Eye (tissue), 1 donor: ENCODE measurements at regions not wholly inside any gene's neighbourhood (a gene's known extent, or its start where the extent isn't known, plus 50 kb on each side); places are given as distances from the start of the nearest gene placed in this dataset.
"Not testable (repeated sequence)": the region's sequence is repeated elsewhere in the genome, so short reads cannot be mapped to it uniquely, and the experiment has no call there.

Source experiments
- DNase-seq: peaks from one replicate; pipeline ENCODE4 v3.0.0-alpha.2; 2015

DNA sequence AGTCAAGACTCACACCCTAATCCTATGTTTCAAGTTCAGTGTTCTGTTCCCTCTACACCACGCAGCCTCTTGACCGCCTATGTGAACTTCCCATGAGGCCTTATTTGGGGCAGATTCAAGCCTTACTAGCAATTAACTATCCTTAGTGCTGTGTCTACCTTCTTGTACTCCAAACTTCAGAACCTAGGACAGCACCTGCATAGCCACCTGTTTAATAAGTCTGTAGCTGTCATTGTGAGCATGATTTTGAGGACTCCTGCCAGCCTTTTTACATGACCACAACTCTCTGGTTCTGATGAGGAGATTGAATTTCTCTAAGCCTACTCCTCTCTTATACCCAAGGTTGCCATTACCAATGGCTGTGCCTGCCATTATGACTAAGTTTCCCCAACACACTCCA is 50.8 kb upstream of the PCSK1 start:
- DNase-seq = peak; percentile 61

DNA sequence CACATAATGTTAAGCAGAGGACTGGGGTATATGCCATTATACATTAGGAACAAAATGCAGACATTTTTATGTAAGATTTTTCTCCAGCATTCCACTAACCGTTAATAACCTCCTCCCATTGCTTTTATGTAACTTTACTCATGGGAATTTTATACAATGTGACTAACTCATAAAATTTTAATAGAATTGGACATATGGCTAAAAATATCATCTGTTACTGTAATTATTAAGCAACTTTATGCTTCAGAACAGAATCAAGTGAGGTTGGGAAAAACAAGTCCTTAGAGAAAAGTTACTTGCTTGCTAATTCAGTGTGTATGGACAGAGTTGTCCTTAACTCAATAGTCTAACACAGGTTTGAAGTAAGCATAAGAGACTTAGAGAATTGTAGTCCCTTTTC is 54.8 kb upstream of the PCSK1 start:
- peak; percentile 13 for DNase-seq

DNA sequence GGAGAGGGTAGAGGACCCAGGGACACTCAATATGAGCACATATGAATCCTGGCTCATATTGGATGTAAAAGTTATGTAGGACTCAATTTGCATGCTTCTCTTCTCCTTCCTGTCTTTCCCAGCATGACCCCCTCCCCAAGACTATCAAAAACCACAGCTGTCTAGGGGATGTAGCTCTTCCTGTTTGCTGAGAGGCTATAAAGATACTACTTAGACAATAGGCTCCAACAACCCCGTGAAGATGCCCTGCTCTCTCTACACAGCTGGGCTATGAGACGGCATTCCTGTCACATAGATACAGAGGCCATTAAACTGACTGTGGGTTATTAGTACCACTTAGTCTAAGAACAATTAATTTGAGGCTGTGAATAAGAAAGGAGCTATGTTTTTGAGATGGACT is 56.5 kb upstream of the PCSK1 start:
- DNase-seq = no peak

DNA sequence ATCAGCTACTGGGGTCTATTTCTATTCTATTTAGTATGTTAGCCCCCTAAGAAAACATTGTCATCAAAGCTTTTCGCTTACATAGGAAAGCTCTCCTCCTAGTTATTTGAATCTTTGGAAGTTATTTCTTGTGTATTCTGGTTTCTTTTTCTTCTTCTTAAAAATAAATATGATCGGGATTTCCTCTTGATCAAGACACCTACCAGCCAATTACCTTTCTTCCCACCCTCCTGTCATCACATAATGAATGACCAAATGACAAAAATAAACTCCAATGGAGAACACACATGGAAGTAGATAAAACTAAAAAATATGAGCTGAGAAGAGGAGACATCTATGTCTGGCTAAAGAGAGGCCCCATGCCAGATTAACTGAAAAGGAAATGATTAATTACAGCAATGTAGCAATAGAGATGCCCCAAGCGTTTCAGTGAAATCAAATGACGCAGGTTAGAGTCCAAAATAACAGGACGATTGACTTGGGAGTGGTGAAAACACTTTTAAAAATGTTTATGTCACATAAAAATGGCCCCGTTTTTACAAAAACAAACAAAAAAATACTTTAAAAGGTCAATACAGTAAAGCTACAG is 59.5 kb upstream of the PCSK1 start:
- DNase-seq = no peak

GRCh38 chr5:96493219-96493790 is 60.3 kb upstream of the PCSK1 start:
- no peak for DNase-seq

DNA sequence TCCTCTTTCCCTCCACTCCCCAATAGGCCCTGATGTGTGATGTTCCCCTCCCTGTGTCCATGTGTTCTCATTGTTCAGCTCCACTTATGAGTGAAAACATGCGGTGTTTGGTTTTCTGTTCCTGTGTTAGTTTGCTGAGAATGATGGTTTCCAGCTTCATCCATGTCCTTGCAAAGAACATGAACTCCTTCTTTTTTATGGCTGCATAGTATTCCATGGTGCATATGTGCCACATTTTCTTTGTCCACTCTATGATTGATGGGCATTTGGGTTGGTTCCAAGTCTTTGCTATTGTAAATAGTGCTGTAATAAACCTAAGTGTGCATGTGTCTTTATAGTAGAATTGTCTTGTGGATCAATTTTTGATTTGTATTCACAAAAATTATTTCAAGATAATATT is 62.4 kb upstream of the PCSK1 start:
- DNase-seq = not testable (repeated sequence)

- not testable (repeated sequence) for DNase-seq
These were observed 64.0 kb upstream of the PCSK1 start for GRCh38 chr5:96497027-96497426.

GRCh38 chr5:96499753-96500345 is 66.8 kb upstream of the PCSK1 start:
- DNase-seq = no peak

DNA sequence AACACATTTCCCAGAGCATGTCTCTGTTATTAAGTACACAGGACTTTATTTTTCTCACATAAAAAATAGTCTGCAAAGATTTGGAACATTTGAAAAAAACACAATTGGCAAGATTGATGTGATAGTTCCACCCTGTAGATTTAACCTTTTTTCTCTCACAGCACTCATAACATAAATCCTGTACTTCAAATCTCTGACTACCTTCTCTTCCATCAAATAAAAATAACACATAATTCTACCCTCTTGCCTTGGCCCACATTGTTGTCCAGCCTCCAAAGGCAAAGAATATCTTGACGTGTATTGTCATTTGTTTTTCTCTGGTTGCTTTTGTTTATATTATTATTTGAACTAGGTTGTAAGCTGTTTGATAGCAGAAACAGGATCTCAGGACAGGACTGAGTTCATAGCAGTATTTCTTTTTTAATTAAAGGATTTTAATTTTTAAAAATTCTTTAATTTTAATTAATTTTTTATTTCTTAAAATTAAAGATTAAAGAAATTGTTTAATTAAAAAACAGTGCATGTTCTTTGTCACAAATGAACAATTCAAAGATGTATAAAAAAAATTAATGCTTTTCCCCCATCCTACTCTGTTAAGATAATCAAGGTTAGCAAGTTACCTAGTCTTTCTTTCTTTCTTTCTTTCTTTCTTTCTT is 69.1 kb upstream of the PCSK1 start:
- DNase-seq = no peak

DNA sequence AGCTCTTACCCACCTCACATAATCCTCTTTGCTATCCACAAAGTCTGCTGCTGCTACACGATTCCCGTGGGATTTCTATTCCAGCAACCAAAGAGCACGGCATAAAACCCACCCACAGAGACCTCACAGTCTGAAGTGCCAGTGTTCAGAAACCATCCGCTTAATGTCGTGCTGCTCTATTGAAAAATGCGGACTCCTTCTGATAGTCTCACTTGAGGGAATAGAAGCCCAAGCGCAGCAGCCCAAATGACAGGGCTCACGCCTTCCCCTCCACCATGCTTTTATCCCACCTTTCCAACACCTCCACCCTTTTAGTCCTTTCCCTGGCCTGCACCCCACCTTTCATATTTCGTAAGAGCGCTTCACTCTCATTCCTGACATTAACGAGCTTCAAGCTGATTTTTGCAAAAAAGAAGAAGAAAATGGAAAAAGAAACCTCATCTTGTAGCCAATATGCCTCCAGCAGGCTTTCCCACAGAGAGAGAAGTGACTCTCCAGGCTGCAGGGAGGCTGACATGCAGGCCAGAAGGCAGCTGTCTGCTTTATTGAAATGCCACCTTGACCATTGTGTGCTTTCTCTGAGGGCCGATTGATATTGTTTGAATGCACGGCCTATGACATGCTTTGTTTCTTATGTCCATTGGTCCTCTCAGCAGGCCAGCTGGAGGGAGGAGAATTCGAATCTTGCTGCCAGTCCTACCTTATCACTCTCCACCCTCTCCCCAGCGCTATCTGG is 70.6 kb upstream of the PCSK1 start:
- peak; percentile 53 for DNase-seq

GRCh38 chr5:96506376-96506775 is 73.3 kb upstream of the PCSK1 start:
- no peak for DNase-seq

DNA sequence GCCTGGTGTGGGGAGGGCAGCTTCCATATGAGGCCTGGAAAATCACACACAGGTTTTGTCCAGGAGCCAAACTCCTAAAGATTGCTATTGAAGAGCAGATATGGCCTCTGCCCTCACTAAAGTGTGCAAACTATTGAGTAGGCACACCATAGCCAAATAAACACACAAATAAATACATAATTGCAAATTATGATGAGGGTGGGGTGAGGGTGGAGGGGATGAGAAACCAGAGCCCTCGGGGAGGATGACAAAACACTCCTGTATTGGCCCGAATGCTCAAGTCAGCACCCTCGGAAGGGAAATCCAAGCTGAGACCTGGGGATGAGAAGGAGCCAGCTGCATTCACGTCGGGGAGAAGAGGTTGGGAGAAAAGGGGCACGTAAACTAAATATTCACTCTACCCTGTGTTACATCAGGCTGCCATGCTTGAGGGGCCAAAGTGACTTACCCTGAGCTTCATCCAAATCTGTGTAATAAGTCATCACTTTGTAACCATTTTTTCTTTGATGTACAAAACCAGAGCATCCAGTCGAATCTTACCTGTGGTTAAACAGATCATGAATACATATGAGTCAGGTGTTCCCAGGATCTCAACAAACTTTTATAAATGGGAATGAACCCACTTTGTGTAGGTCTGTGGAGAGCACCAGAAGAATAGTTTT is 73.9 kb upstream of the PCSK1 start:
- DNase-seq = no peak

- no peak for DNase-seq
These were observed 76.3 kb upstream of the PCSK1 start for GRCh38 chr5:96509316-96509715.

- no peak for DNase-seq
These were observed 76.8 kb upstream of the PCSK1 start for GRCh38 chr5:96509721-96510350.

DNA sequence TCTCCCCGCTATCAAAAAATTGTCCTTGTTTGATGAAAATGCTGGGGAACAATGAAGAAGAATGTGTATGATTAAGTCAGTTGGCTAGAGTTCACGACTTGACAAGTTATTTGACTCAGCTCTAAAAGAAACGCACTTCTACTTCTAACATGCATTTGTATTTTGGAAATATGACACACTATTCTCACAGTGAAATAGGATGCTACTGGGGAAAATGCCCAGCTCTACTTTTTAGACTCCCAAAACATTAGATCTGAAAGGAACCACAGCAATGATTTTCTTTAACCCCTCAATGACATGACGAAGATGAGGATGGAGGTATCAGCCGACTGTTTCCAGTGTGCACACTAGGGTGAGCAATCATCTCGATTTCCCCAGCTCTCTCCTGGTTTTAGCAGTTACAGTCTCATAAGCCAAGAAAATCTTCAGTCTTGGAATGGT is 83.6 kb upstream of the PCSK1 start:
- DNase-seq = peak; percentile 17

DNA sequence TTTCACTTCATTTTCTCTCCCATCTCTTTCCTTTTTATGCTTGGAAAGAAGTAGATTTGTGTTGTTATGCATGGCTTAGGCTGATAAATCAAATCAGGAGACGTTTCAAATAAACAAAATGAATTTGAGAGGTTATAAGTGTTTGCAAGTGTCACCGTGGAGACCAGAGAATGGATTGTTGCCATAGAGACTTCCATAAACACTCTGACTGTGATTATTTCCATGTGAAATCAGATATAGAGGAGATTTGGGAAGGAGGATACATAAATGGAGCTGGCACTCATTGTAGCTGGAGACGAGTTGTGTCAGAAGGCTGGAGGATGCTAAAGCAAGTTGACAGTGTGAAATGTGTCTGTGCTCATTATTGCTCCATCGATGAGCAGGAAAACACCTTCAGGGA is 84.2 kb upstream of the PCSK1 start:
- DNase-seq = peak; percentile 64

GRCh38 chr5:96520345-96520744 is 87.3 kb upstream of the PCSK1 start:
- DNase-seq = no peak

DNA sequence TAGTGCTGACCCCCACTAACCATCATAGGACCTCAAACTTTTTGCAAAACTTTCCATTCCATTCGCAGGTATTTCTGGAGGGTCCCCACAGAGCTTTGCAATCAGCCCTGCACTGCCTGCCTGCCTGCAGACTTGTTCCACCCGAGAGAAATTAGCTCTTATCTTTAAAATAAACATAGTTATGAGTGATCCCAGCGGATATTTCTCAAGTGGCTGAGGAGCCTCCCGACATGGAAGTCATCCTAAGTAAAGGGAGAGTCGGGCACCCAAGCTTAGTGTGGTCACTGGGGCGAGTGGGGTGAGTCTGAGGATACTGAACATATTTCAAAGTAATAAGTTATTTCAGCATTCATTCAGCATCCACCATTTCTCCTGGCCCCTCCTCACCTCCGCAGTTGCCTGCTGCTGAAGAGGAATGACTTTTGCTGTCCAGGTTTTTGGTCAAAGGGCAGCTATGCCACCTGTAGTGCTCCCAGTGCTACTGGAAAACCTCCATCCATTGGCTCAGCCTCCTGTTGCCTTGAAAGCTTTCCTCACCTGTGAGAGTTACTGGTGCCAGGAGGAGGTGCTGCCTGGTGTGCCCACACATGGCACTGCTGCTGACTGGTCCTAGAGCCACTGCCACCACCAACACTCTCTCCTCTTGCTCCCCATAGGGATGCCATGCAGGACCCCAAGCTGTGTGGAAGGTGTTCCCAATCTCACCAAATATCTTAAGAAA is 89.7 kb upstream of the PCSK1 start:
- DNase-seq = no peak

GRCh38 chr5:96527768-96528661 is 95.0 kb upstream of the PCSK1 start:
- DNase-seq = no peak

- DNase-seq = no peak
These were observed 95.9 kb upstream of the PCSK1 start for GRCh38 chr5:96528826-96529474.
